ENCODE measurements at regions not wholly inside any gene's neighbourhood (a gene's known extent, or its start where the extent isn't known, plus 50 kb on each side); places are given as distances from the start of the nearest gene placed in this dataset.
A peak's percentile ranks its signal among the peaks of the same experiment; 100 is the strongest.

DNA sequence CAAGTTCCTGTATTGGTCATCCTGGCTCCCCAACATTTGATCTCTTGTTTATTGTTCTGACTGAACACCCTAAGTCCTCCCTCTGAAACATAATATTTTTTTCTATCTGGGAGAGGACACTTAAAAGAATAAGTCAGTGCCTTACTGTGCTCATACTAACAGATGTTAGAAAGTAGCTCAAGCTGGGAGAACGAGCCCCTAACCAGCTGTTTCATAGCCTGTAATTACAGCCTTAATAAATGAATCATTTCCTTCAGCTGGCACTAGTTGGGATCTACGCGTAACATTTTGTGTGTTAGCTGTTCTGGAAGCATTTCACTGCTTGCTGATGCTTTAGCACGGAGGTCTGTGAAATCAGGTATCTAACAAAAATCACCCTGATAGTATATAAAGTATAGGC is 345.9 kb upstream of the RIOK2 start:
- Mint-ChIP-seq H3K27ac (no peak overlapping the region), H3K4me1 (no peaks in the 10 kb centered on the region), H3K4me3 (no peak overlapping the region), H3K9me3 (no peaks in the 10 kb centered on the region), H3K27me3 (no peaks in the 10 kb centered on the region), H3K36me3 (ENCODE audit: low read depth) (no peaks in the 10 kb centered on the region)
- ATAC-seq (replicated peaks): no peak

DNA sequence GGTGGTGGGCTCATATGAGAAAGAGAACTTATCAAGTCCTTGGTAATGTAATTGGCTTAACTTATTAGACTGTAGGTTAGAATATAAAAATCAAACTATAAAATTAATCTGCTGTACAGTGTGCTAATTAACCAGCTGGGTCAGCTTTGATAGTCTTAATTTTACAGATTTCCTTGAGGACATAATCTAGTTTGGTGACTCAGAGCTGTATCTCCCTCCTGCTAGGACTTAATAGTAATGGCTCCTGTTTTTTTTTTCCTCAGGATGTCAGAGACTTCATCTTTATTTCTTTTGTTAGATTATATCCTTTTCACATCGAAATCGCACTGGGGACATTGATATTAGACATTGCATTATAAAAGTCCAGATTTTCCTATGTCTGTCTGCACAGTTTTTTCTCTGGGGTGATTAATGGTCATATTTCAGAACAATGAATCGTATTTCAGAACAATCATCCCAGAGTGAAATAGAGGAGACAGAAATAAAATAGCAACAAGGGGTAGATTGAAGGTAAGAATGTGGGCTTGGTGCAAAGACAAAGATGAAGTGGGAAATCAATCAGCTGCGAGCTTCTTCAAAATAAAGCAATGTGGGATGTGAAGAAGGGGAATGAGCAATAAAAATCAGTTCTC is 346.4 kb upstream of the RIOK2 start:
- no peaks in the 10 kb centered on the region for H3K9me3 Mint-ChIP-seq
- no peaks in the 10 kb centered on the region for H3K27me3 Mint-ChIP-seq
- no peak overlapping the region for H3K27ac Mint-ChIP-seq
- no peaks in the 10 kb centered on the region for H3K36me3 Mint-ChIP-seq (ENCODE audit: low read depth)
- H3K4me3 Mint-ChIP-seq: no peak overlapping the region
- ATAC-seq (replicated peaks): no peak
- no peaks in the 10 kb centered on the region for H3K4me1 Mint-ChIP-seq

DNA sequence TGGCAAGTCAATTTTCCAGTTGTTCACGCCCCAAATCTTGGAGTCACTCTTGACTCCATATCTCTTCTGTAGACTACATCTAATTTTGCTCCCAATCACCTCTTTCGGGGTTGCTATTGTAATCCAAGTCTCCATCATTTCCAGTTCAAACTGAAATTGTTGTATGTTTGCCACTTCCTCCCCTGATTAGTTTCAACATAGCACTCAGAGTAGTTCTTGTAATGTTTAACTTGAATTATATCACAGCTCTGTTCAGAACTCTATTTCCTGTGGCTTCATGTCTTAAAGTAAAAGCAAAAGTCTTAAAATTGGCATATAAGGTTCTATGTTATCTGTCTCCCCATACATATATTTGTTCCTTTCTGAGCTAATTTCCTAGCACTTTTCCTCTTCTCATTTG is 348.5 kb upstream of the RIOK2 start:
- no peaks in the 10 kb centered on the region for H3K4me1 Mint-ChIP-seq
- no peak overlapping the region for H3K27ac Mint-ChIP-seq
- H3K9me3 Mint-ChIP-seq: no peaks in the 10 kb centered on the region
- no peaks in the 10 kb centered on the region for H3K36me3 Mint-ChIP-seq (ENCODE audit: low read depth)
- H3K4me3 Mint-ChIP-seq: no peak overlapping the region
- ATAC-seq (replicated peaks): no peak
- H3K27me3 Mint-ChIP-seq: no peaks in the 10 kb centered on the region

DNA sequence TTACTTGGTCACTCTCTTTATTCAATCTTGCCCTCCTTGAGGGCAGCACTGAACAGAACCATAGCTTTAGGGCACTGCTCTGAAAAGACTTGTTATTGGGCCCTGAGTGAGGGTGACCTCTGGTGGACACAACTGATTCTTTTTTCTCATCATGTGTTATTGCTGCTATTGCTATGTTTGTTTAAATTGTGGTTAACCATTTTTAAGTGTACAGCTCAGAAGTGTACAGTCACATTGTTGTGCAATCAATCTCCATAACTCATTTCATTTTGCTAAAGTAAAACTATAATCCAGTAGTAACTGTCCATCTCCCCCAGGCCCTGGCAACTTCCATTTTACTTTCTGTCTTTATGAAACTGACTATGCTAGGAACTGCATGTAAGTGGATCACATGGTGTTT is 351.1 kb upstream of the RIOK2 start:
- no peaks in the 10 kb centered on the region for H3K9me3 Mint-ChIP-seq
- no peak overlapping the region for H3K4me3 Mint-ChIP-seq
- H3K36me3 Mint-ChIP-seq (ENCODE audit: low read depth): no peaks in the 10 kb centered on the region
- peak; percentile 26 for ATAC-seq (replicated peaks)
- H3K4me1 Mint-ChIP-seq: no peaks in the 10 kb centered on the region
- no peaks in the 10 kb centered on the region for H3K27me3 Mint-ChIP-seq
- no peak overlapping the region for H3K27ac Mint-ChIP-seq

DNA sequence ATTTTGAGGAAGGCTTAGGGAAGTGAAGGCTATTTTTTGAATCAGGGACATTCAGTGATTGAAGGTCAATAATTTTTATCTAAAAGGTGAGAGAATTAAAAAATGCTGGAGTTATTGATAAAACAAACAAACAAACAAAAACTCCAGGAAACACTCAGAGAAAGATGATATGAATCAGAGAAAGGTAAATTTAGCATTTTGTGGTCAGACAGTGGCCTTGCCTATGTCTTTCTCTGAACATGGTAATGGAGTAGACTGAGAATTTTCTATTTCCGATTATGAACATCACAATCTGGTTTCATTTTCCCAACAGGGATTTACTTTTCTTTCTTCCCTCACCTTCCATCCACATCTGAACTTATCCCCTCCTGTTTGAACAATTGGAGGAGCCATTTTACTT is 353.6 kb upstream of the RIOK2 start:
- Mint-ChIP-seq H3K27me3 (no peaks in the 10 kb centered on the region), H3K36me3 (ENCODE audit: low read depth) (no peaks in the 10 kb centered on the region), H3K9me3 (no peaks in the 10 kb centered on the region), H3K4me1 (no peaks in the 10 kb centered on the region), H3K4me3 (no peak overlapping the region), H3K27ac (no peak overlapping the region)
- no peak for ATAC-seq (replicated peaks)

DNA sequence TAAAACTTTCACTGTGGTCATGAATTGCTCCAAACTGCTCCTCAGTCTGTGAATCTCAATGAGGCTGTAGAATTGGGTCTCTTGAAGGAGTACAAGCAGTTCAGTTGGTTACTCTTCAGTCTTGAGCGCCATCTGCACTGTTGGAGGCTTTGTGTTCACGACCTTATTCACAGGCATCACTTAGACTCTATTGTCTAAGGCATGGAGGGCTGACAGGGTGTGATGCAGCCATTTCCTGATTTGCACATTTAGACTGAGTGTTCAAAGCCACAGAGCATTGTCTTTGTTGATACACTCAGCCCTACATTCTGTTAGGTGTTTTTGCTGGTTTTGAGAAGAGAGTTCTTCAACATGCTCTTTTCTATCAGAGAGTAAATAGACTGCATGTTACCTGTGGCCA is 355.9 kb upstream of the RIOK2 start:
- Mint-ChIP-seq H3K36me3 (ENCODE audit: low read depth) (no peaks in the 10 kb centered on the region), H3K27ac (no peak overlapping the region), H3K4me1 (no peaks in the 10 kb centered on the region), H3K27me3 (no peaks in the 10 kb centered on the region), H3K4me3 (no peak overlapping the region), H3K9me3 (no peaks in the 10 kb centered on the region)
- no peak for ATAC-seq (replicated peaks)

DNA sequence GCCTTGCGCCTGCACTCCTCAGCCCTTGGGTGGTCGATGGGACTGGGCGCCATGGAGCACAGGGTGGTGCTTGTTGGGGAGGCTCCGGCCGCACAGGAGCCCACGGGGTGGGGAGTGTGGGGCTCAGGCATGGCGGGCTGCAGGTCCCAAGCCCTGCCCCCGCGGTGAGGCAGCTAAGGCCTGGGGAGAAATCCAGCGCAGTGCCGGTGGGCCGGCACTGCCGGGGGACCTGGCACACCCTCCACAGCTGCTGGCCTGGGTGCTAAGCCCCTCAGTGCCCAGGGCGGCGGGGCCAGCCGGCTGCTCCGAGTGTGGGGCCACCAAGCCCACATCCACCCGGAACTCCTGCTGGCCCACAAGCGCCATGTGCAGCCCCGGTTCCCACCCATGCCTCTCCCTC is 358.8 kb upstream of the RIOK2 start:
- Mint-ChIP-seq H3K4me1 (no peaks in the 10 kb centered on the region), H3K27ac (no peak overlapping the region), H3K4me3 (no peak overlapping the region), H3K27me3 (no peaks in the 10 kb centered on the region), H3K36me3 (ENCODE audit: low read depth) (no peaks in the 10 kb centered on the region), H3K9me3 (no peaks in the 10 kb centered on the region)
- ATAC-seq (replicated peaks): no peak

DNA sequence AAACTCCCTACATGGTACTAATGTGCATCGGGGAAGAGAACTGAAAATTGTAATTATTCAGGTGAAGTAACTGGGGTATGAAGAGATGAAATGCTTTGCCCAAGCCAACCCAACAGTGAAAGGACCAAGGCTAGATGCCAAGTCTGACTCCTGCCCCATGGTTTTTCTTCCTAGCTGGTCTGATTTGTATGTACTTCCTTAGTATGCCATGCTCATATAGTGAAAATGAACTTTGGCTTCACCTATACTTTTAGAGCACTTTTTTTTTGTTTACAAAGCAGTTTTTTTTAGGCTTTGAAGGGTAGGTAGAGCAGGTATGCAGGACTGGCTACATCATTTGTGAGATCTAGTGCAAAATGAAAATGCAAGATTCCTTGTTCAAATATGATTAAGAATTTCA is 359.4 kb upstream of the RIOK2 start:
- no peaks in the 10 kb centered on the region for H3K9me3 Mint-ChIP-seq
- H3K36me3 Mint-ChIP-seq (ENCODE audit: low read depth): no peaks in the 10 kb centered on the region
- no peak overlapping the region for H3K27ac Mint-ChIP-seq
- no peaks in the 10 kb centered on the region for H3K4me1 Mint-ChIP-seq
- no peaks in the 10 kb centered on the region for H3K27me3 Mint-ChIP-seq
- ATAC-seq (replicated peaks): no peak
- no peak overlapping the region for H3K4me3 Mint-ChIP-seq

DNA sequence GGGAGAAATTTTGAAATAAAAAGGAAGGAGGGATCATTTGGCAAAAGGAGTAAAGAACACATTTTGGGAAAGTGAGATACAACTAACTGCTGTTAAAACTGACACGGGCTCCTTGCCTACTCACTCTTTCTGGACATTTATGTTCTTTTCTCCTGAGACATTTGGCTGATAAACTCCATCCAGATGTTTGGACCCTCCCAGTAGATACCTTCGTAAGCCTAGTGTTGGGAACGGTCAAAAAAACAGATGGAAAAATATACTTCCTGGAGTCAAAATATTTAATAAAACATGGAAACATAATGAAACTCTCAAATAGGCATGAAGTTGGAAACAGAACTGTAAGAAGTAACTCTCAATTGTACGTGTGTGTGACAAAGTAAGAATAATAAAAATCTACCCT is 360.1 kb upstream of the RIOK2 start:
- Mint-ChIP-seq H3K27ac (no peak overlapping the region), H3K27me3 (no peaks in the 10 kb centered on the region), H3K4me1 (no peaks in the 10 kb centered on the region), H3K36me3 (ENCODE audit: low read depth) (no peaks in the 10 kb centered on the region), H3K9me3 (no peaks in the 10 kb centered on the region), H3K4me3 (no peak overlapping the region)
- ATAC-seq (replicated peaks): no peak

DNA sequence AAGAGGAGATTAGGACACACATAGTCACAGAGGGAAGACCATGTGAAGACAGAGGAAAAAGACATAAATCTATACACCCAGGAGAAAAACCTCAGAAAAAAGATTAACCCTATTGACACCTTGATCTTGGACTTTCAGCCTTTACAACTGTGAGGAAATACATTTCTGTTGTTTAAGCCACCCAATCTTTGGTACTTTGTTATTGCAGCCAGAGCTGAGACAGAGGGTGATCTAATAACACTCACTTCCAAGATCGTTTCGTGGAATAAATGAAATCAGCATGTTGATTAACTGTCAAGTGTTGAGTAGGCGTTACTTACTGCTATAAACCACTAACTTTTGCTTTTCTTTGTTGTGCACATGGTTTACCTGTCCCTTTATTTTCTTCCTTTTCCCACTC is 361.2 kb upstream of the RIOK2 start:
- H3K27ac Mint-ChIP-seq: no peak overlapping the region
- H3K4me3 Mint-ChIP-seq: no peak overlapping the region
- H3K36me3 Mint-ChIP-seq (ENCODE audit: low read depth): no peaks in the 10 kb centered on the region
- H3K9me3 Mint-ChIP-seq: no peaks in the 10 kb centered on the region
- peaks cover 5% of the 10 kb centered on the region for H3K4me1 Mint-ChIP-seq
- no peaks in the 10 kb centered on the region for H3K27me3 Mint-ChIP-seq
- no peak for ATAC-seq (replicated peaks)

DNA sequence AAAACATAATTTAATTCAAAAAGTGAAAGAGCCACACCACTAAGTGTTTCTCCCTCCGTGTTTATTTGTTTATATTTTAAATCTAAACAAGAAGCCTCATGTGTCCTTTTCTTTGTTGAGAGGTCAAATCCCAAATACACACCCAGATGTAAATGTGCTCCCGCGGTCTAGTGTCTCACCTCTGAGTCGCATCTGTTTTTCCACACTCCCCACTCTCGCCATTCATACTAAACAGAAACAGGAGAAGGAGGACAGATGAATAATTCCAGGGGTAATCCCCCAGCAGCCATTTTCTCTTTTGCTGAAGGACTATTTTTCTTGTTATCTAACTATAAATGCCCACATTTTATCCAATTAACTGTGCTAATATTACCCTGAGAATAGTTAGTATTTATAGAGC is 361.6 kb upstream of the RIOK2 start:
- Mint-ChIP-seq H3K27ac (no peak overlapping the region), H3K36me3 (ENCODE audit: low read depth) (no peaks in the 10 kb centered on the region), H3K9me3 (no peaks in the 10 kb centered on the region), H3K4me1 (peaks cover 5% of the 10 kb centered on the region), H3K27me3 (no peaks in the 10 kb centered on the region), H3K4me3 (no peak overlapping the region)
- no peak for ATAC-seq (replicated peaks)

DNA sequence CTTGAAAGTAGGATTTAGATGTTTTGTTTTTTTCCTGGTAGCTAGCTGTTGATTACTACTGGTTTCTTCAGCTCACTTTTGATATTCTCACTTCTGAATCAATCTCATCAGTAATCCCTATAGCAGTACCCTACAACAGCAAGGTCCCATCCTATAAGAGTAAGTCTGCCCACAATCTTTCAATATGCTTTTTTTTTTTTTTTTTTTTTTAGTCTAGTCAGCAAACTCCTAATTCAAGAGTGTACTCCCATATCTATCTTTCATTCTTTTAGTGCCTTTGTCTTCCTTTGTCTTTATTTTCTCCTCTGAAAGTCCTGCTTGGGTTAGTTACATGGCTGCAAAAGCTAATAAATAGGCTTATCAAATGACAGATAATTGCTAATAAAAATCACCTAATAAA is 362.4 kb upstream of the RIOK2 start:
- Mint-ChIP-seq H3K4me1 (peaks cover 5% of the 10 kb centered on the region), H3K36me3 (ENCODE audit: low read depth) (no peaks in the 10 kb centered on the region), H3K27me3 (no peaks in the 10 kb centered on the region), H3K27ac (no peak overlapping the region), H3K4me3 (no peak overlapping the region), H3K9me3 (no peaks in the 10 kb centered on the region)
- ATAC-seq (replicated peaks): no peak

DNA sequence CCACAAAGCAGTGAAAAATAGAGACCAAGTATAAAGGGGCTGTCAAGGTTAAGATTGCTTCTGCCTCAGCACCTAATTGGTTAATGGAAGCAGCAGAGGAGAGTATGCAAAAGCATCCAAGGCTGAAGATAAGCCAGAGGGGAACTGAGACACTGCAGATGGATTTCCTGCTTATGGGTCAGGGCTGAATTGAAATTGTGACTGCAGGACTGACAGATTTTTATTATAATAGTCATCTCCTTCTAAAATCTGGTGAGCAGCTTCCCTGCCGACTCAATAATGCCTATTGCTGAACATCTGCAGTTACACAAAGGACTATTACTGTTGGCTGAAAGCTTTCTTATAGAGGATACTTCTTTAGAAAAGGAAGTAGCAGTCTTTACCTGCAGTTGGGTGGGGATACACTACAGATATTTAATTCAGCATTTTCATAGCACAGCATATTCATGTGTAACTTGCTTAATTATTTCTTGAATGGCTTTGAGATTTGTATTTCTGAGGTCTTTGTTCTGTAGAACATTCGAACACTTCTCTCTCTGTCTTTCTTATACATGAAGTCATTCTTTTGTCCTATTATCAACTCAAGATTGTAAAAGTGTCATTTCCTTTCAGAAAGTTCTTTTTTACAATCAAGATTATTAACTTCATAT is 363.0 kb upstream of the RIOK2 start:
- Mint-ChIP-seq H3K9me3 (no peaks in the 10 kb centered on the region), H3K36me3 (ENCODE audit: low read depth) (no peaks in the 10 kb centered on the region), H3K4me3 (no peak overlapping the region), H3K27me3 (no peaks in the 10 kb centered on the region), H3K4me1 (peaks cover 5% of the 10 kb centered on the region), H3K27ac (no peak overlapping the region)
- no peak for ATAC-seq (replicated peaks)

DNA sequence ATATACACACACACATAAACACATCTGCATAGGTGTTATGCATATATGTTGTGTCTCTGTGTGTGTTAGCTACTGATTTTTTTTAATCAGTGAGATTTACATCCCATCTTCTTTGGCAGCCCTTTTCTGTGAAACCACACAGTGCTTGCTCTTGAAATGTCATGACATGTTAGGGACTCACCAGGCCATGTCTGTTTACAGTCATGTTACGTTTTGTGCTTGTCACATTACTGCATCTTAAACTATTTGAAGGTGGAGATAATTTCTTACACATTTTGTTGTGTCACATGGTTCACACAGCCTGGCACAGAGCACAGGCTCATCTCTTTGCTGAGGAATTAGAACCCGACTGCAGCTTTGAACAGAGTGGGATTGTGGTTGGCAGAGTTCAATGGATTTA is 364.4 kb upstream of the RIOK2 start:
- H3K27me3 Mint-ChIP-seq: no peaks in the 10 kb centered on the region
- no peak overlapping the region for H3K4me3 Mint-ChIP-seq
- H3K27ac Mint-ChIP-seq: no peak overlapping the region
- ATAC-seq (replicated peaks): no peak
- H3K4me1 Mint-ChIP-seq: peaks cover 5% of the 10 kb centered on the region
- no peaks in the 10 kb centered on the region for H3K36me3 Mint-ChIP-seq (ENCODE audit: low read depth)
- H3K9me3 Mint-ChIP-seq: no peaks in the 10 kb centered on the region

DNA sequence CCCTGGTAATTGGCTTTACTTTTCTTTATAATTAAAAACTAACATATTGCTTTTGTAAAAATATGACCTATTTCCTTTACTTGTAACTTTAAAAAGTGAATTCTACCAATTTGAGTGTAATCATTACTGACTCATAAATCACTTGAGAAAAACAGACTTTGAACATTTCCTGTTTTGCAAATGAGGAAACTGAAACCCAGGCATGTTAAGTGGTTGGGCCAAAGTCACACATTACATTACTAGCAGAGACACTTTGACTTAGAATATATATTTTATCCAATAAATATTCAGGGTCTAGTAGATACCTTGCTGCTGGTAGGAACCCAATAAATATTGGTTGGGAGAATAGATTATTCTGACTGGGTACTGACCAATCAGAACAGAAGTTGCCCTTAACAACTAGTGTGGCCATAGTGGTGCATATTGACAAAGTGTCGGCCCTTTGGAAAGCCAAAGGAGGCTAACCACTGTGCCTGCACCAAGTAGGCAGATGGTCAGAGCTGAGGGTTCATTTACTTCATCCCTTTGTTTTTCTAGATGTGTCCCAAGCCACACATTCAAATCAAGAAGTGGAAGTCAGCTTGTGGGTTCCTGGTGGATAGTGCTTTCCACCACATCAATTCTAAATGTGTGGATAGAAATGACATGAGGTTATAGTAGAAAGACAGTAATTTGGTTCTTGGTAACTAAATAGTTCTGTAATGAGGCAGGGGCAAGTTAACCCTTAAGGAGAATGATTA is 365.1 kb upstream of the RIOK2 start:
- no peak overlapping the region for H3K4me3 Mint-ChIP-seq
- H3K4me1 Mint-ChIP-seq: peaks cover 5% of the 10 kb centered on the region
- H3K27me3 Mint-ChIP-seq: no peaks in the 10 kb centered on the region
- peak; percentile 78 for ATAC-seq (replicated peaks)
- H3K27ac Mint-ChIP-seq: no peak overlapping the region
- H3K9me3 Mint-ChIP-seq: no peaks in the 10 kb centered on the region
- no peaks in the 10 kb centered on the region for H3K36me3 Mint-ChIP-seq (ENCODE audit: low read depth)

All from activated T-helper 17 cell treated with anti-CD3 and anti-CD28 coated beads, Interleukin-2, amount 50 U/mL, for 72 hours (primary cell).